HCT116 (cell line): ENCODE measurements at regions not wholly inside any gene's neighbourhood (a gene's known extent, or its start where the extent isn't known, plus 50 kb on each side); places are given as distances from the start of the nearest gene placed in this dataset.

Experiments used
- ATAC-seq: fragments of 200-7000 bp; cut with Tn5 transposase; 2 replicates; pipeline ENCODE4 v1.9.1; 2020; ENCODE audit warnings: mild to moderate bottlenecking, moderate library complexity
- BruUV-seq: library from RNA; stranded (reverse); fragments of 400-500 nt; replicated peaks from 2 replicates; lab custom pipeline; 2021; lab: Mats Ljungman, UMichigan
- CTCF ChIA-PET: fragments of 300-600 bp; sonication (Branson Sonifier 250); formaldehyde crosslinking; loops from one replicate; lab custom pipeline; 2021; ENCODE audit warnings: antibody characterized with exemption; lab: Charles Lee
- POLR2A ChIA-PET: fragments of 300-600, 350-600 bp; sonication (Branson Sonifier 250); formaldehyde crosslinking; loops from one replicate; lab custom pipeline; 2021; ENCODE audit warnings: antibody characterized with exemption; lab: Charles Lee
- RAD21 ChIA-PET, 2 experiments: fragments of 300-600 bp; sonication (Branson Sonifier 250); formaldehyde crosslinking; loops; one replicate each; lab custom pipeline; 2023; ENCODE audit warnings: low total read pairs in 2 of 2; ENCODE audit not compliant: uncharacterized antibody in 2 of 2, unreplicated experiment in 2 of 2, low non-redundant PET in 1 of 2; lab: Charles Lee
- DNase-seq: peaks from one replicate; pipeline ENCODE4 v3.0.0-alpha.2; 2010; ENCODE audit warnings: low read depth, low spot score
- H2AFZ ChIP-seq: fragments of 200-600 bp; shearing (Covaris generic), sonication (generic); 2 replicates; pipeline ENCODE4 v1.6.1; 2017; ENCODE audit warnings: low read depth, mixed run types, mixed read lengths, antibody characterized with exemption, low read length; ENCODE audit not compliant: poor library complexity, severe bottlenecking
- H3K27ac ChIP-seq: 2 replicates; pipeline ENCODE4 v1.5.1; 2012; ENCODE audit warnings: low read depth, low read length
- H3K27me3 ChIP-seq: fragments of 200-600 bp; sonication (generic); 2 replicates; pipeline ENCODE4 v1.6.1; 2016; ENCODE audit warnings: mixed run types, low read length, mixed read lengths; ENCODE audit not compliant: insufficient read depth
- H3K36me3 ChIP-seq, 2 experiments: fragments of 200-500 bp in 1 of 2; fragments of 200-600 bp in 1 of 2; sonication (Bioruptor generic) in 1 of 2; sonication (generic) in 1 of 2; 2 replicates each; pipeline versions ENCODE4 v1.5.1 to v1.6.1; 2014 to 2016; ENCODE audit warnings: low read length in 2 of 2, inconsistent platforms in 1 of 2, mixed read lengths in 1 of 2, mixed run types in 1 of 2; ENCODE audit not compliant: insufficient read depth in 2 of 2, control insufficient read depth in 1 of 2
- H3K4me1 ChIP-seq, 2 experiments: fragments of 200-600 bp in 1 of 2; sonication (generic) in 1 of 2; 2 replicates each; pipeline versions ENCODE4 v1.5.1 to v1.6.1; 2012 to 2017; ENCODE audit warnings: low read length in 2 of 2, inconsistent platforms in 1 of 2, mild to moderate bottlenecking in 1 of 2, mixed read lengths in 1 of 2, mixed run types in 1 of 2, moderate library complexity in 1 of 2; ENCODE audit not compliant: insufficient read depth in 2 of 2, control insufficient read depth in 1 of 2
- H3K4me2 ChIP-seq: fragments of 200-600 bp; sonication (generic); 2 replicates; pipeline ENCODE4 v1.6.1; 2017; ENCODE audit warnings: mixed run types, low read length, mixed read lengths
- H3K4me3 ChIP-seq, 2 experiments: fragments of 200-600 bp in 1 of 2; sonication (generic) in 1 of 2; replicated peaks in 1 of 2; 2 replicates each; pipeline ENCODE4 v1.5.1; 2011 to 2016; ENCODE audit warnings: low read length in 2 of 2, control low read depth in 1 of 2, low read depth in 1 of 2, mild to moderate bottlenecking in 1 of 2, mixed read lengths in 1 of 2, mixed run types in 1 of 2
- H3K79me2 ChIP-seq: fragments of 200-600 bp; sonication (generic); 2 replicates; pipeline ENCODE4 v1.6.1; 2017; ENCODE audit warnings: mild to moderate bottlenecking, mixed run types, low read length, moderate library complexity, mixed read lengths; ENCODE audit not compliant: insufficient read depth
- H3K9ac ChIP-seq: fragments of 200-600 bp; sonication (generic); 2 replicates; pipeline ENCODE4 v1.6.1; 2016; ENCODE audit warnings: low read length, mixed read lengths
- H3K9me2 ChIP-seq: fragments of 200-600 bp; sonication (generic), shearing (Covaris generic); 2 replicates; pipeline ENCODE4 v1.6.1; 2017; ENCODE audit warnings: mixed run types, mild to moderate bottlenecking, moderate library complexity; ENCODE audit not compliant: insufficient read depth
- H3K9me3 ChIP-seq, 2 experiments: fragments of 200-500 bp in 1 of 2; fragments of 200-600 bp in 1 of 2; sonication (Bioruptor generic) in 1 of 2; sonication (generic) in 1 of 2; 2 replicates each; pipeline ENCODE4 v1.6.1; 2014 to 2017; ENCODE audit warnings: low read length in 2 of 2, mixed read lengths in 2 of 2, inconsistent platforms in 1 of 2, low read depth in 1 of 2, mild to moderate bottlenecking in 1 of 2, mixed run types in 1 of 2, moderate library complexity in 1 of 2; ENCODE audit not compliant: control insufficient read depth in 1 of 2, insufficient read depth in 1 of 2
- H4K20me1 ChIP-seq: fragments of 200-600 bp; sonication (generic), shearing (Covaris generic); 2 replicates; pipeline ENCODE4 v1.6.1; 2017; ENCODE audit warnings: mixed run types, mild to moderate bottlenecking, moderate library complexity; ENCODE audit not compliant: insufficient read depth
- CBX3 ChIP-seq: IDR thresholded peaks from 2 replicates; pipeline ENCODE4 v1.6.1; 2012; ENCODE audit warnings: low read depth
- CEBPB ChIP-seq: IDR thresholded peaks from 2 replicates; pipeline ENCODE4 v1.6.1; 2012; ENCODE audit warnings: low read depth
- ELF1 ChIP-seq: IDR thresholded peaks from 2 replicates; pipeline ENCODE4 v1.6.1; 2012; ENCODE audit warnings: low read depth, borderline replicate concordance
- EZH2 ChIP-seq: fragments of 200-600 bp; sonication (generic); IDR thresholded peaks from 2 replicates; pipeline ENCODE4 v1.6.1; 2017; ENCODE audit warnings: antibody characterized with exemption, mixed run types
- EZH2phosphoT487 ChIP-seq: fragments of 200-600 bp; IDR thresholded peaks from 2 replicates; pipeline ENCODE4 v1.6.1; 2018; ENCODE audit warnings: antibody characterized with exemption, borderline replicate concordance
- FOSL1 ChIP-seq: IDR thresholded peaks from 2 replicates; pipeline ENCODE4 v1.6.1; 2012; ENCODE audit warnings: low read depth
- JUND ChIP-seq: IDR thresholded peaks from 2 replicates; pipeline ENCODE4 v1.6.1; 2012
- POLR2A ChIP-seq: IDR thresholded peaks from 2 replicates; pipeline ENCODE4 v1.7.0; 2011; ENCODE audit warnings: borderline replicate concordance; ENCODE audit not compliant: insufficient read depth, insufficient read length; ENCODE audit errors: extremely low read depth
- POLR2AphosphoS5 ChIP-seq: IDR thresholded peaks from 2 replicates; pipeline ENCODE4 v1.6.1; 2011; ENCODE audit warnings: mild to moderate bottlenecking, low read depth, low read length, moderate library complexity
- RAD21 ChIP-seq: IDR thresholded peaks from 2 replicates; pipeline ENCODE4 v1.6.1; 2012; ENCODE audit warnings: low read depth, mild to moderate bottlenecking
- SIN3A ChIP-seq: IDR thresholded peaks from 2 replicates; pipeline ENCODE4 v1.6.1; 2012; ENCODE audit warnings: low read depth
- SRF ChIP-seq: IDR thresholded peaks from 2 replicates; pipeline ENCODE4 v1.6.1; 2012; ENCODE audit warnings: low read depth
- TCF7L2 ChIP-seq: IDR thresholded peaks from 2 replicates; pipeline ENCODE4 v1.7.0; 2011; ENCODE audit warnings: borderline replicate concordance, inconsistent platforms; ENCODE audit not compliant: insufficient read depth, insufficient read length; ENCODE audit errors: extremely low read depth
- YY1 ChIP-seq: IDR thresholded peaks from 2 replicates; pipeline ENCODE4 v1.6.1; 2011; ENCODE audit warnings: low read length, low read depth, moderate library complexity, mild to moderate bottlenecking; ENCODE audit not compliant: insufficient replicate concordance; ENCODE audit errors: extremely low read depth
- ZNF274 ChIP-seq: fragments of 200-500 bp; sonication (Bioruptor generic); IDR thresholded peaks from 2 replicates; pipeline ENCODE4 v1.6.1; 2014; ENCODE audit warnings: mild to moderate bottlenecking, low read depth, low read length, inconsistent platforms
- intact Hi-C: fragments of 100-400 bp; cut with micrococcal nuclease; formaldehyde crosslinking; loops from 2 replicates; pipeline ENCODE4 v1.10.0; 2022
- TF ChIP-seq, protein P1 (sequence below): IDR thresholded peaks from 2 replicates; pipeline ENCODE4 v1.6.1; 2012
- TF ChIP-seq, protein P2 (sequence below), 3 experiments: fragments of 200-600 bp in 1 of 3; sonication (generic) in 1 of 3; IDR thresholded peaks in 2 of 3; conservative IDR thresholded peaks in 1 of 3; 2 replicates each; pipeline ENCODE4 v1.5.1; 2012 to 2017; ENCODE audit warnings: low read depth in 2 of 3, low read length in 2 of 3, antibody characterized with exemption in 1 of 3, borderline replicate concordance in 1 of 3, control low read depth in 1 of 3, mild to moderate bottlenecking in 1 of 3, mixed read lengths in 1 of 3, mixed run types in 1 of 3, moderate library complexity in 1 of 3; ENCODE audit not compliant: insufficient read depth in 1 of 3
- TF ChIP-seq, protein P3 (sequence below): IDR thresholded peaks from 2 replicates; pipeline ENCODE4 v1.6.1; 2012
- TF ChIP-seq, protein P4 (sequence below): IDR thresholded peaks from 2 replicates; pipeline ENCODE4 v1.6.1; 2012; ENCODE audit warnings: low read depth

DNA sequence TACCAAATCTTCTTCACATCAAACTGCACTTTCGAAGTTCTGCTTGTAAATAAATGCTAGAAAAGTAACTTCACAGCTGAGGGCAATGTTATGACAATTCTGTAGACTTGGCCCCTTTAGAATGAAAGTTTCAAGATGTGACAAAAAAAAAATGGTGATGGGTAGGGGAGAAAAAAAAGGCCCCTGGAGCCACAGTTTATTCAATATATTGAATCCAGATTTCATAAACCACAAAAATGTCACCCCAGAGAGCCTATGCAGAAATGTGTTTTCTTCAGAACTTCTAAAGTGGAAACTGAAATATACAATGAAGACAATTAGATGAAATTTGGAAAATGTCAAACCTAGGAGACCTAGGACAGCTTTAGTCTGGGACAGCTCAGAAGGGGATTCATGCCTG lies 143.1 kb downstream of the EDN3 start:
- no TSS peak for BruUV-seq
- DNase-seq: no peak
- no peaks in the 10 kb centered on the region for H3K4me1 ChIP-seq
- H3K4me3 ChIP-seq: no peak overlapping the region
- intact Hi-C loops: no loop called here
- H3K27ac ChIP-seq: no peak overlapping the region
- no peak overlapping the region for H3K9ac ChIP-seq
- POLR2A ChIA-PET: no interaction called here
- ATAC-seq: no peak
- no peaks in the 10 kb centered on the region for H3K9me3 ChIP-seq
- no peaks in the 10 kb centered on the region for H3K9me2 ChIP-seq
- no peak overlapping the region for H2AFZ ChIP-seq
- no peaks in the 10 kb centered on the region for H3K79me2 ChIP-seq
- RAD21 ChIA-PET: no interaction called here
- H3K36me3 ChIP-seq: no peaks in the 10 kb centered on the region
- H3K4me2 ChIP-seq: no peak overlapping the region
- CTCF ChIA-PET: no interaction called here
- peaks cover 69% of the 10 kb centered on the region for H3K27me3 ChIP-seq
- no peaks in the 10 kb centered on the region for H4K20me1 ChIP-seq
- TF ChIP-seq, protein P1, sequence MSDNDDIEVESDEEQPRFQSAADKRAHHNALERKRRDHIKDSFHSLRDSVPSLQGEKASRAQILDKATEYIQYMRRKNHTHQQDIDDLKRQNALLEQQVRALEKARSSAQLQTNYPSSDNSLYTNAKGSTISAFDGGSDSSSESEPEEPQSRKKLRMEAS: no peak
- TF ChIP-seq, protein P2, sequence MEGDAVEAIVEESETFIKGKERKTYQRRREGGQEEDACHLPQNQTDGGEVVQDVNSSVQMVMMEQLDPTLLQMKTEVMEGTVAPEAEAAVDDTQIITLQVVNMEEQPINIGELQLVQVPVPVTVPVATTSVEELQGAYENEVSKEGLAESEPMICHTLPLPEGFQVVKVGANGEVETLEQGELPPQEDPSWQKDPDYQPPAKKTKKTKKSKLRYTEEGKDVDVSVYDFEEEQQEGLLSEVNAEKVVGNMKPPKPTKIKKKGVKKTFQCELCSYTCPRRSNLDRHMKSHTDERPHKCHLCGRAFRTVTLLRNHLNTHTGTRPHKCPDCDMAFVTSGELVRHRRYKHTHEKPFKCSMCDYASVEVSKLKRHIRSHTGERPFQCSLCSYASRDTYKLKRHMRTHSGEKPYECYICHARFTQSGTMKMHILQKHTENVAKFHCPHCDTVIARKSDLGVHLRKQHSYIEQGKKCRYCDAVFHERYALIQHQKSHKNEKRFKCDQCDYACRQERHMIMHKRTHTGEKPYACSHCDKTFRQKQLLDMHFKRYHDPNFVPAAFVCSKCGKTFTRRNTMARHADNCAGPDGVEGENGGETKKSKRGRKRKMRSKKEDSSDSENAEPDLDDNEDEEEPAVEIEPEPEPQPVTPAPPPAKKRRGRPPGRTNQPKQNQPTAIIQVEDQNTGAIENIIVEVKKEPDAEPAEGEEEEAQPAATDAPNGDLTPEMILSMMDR (IDR thresholded peaks at IDR 0.05 in 2 of 3, conservative IDR thresholded peaks at IDR 0.05 in 1 of 3; ENCODE audit: borderline replicate concordance in 1 of 3, insufficient read depth in 1 of 3, low read depth in 2 of 3, low read length in 2 of 3): no peak
- TF ChIP-seq RAD21 (no peak), TCF7L2 (no peak), JUND (no peak), YY1 (no peak), CEBPB (no peak), FOSL1 (no peak), SRF (no peak), POLR2A (no peak), ZNF274 (no peak), EZH2 (no peak), CBX3 (no peak), SIN3A (no peak), EZH2phosphoT487 (no peak), POLR2AphosphoS5 (no peak), ELF1 (no peak)
- TF ChIP-seq, protein P3, sequence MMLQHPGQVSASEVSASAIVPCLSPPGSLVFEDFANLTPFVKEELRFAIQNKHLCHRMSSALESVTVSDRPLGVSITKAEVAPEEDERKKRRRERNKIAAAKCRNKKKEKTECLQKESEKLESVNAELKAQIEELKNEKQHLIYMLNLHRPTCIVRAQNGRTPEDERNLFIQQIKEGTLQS: no peak
- TF ChIP-seq, protein P4, sequence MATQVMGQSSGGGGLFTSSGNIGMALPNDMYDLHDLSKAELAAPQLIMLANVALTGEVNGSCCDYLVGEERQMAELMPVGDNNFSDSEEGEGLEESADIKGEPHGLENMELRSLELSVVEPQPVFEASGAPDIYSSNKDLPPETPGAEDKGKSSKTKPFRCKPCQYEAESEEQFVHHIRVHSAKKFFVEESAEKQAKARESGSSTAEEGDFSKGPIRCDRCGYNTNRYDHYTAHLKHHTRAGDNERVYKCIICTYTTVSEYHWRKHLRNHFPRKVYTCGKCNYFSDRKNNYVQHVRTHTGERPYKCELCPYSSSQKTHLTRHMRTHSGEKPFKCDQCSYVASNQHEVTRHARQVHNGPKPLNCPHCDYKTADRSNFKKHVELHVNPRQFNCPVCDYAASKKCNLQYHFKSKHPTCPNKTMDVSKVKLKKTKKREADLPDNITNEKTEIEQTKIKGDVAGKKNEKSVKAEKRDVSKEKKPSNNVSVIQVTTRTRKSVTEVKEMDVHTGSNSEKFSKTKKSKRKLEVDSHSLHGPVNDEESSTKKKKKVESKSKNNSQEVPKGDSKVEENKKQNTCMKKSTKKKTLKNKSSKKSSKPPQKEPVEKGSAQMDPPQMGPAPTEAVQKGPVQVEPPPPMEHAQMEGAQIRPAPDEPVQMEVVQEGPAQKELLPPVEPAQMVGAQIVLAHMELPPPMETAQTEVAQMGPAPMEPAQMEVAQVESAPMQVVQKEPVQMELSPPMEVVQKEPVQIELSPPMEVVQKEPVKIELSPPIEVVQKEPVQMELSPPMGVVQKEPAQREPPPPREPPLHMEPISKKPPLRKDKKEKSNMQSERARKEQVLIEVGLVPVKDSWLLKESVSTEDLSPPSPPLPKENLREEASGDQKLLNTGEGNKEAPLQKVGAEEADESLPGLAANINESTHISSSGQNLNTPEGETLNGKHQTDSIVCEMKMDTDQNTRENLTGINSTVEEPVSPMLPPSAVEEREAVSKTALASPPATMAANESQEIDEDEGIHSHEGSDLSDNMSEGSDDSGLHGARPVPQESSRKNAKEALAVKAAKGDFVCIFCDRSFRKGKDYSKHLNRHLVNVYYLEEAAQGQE: no peak
- TF ChIP-seq, all 23 proteins: peak for 0
